Lung (tissue), 12 donors: ENCODE measurements at regions not wholly inside any gene's neighbourhood (a gene's known extent, or its start where the extent isn't known, plus 50 kb on each side); places are given as distances from the start of the nearest gene placed in this dataset. TPM values are rescaled to one million over a fixed set of nuclear protein-coding genes. Genes with fewer than 3 reads are reported as not detected.

Experiments used
- ATAC-seq: fragments of 200-7000 bp; cut with Tn5 transposase; one replicate; pipeline ENCODE4 v1.9.1; 2020; ENCODE audit warnings: moderate number of reproducible peaks; ENCODE audit not compliant: insufficient read depth, low FRiP score
- DNase-seq, 3 donors: peaks; one replicate each; pipeline ENCODE4 v3.0.0-alpha.2; 2013 to 2017
- H3K27ac ChIP-seq, 2 donors: one replicate each; pipeline ENCODE4 v1.5.1; 2013; ENCODE audit warnings: mild to moderate bottlenecking in 2 of 2, moderate library complexity in 2 of 2, control low read depth in 1 of 2, inconsistent platforms in 1 of 2, low read depth in 1 of 2, low read length in 1 of 2
- H3K27me3 ChIP-seq, 3 donors: one replicate each; pipeline ENCODE4 v1.5.1; 2013; ENCODE audit warnings: low read length in 2 of 3; ENCODE audit not compliant: control insufficient read depth in 3 of 3, insufficient read depth in 3 of 3
- H3K36me3 ChIP-seq, 4 donors: one replicate each; pipeline ENCODE4 v1.5.1; 2013; ENCODE audit warnings: low read length in 4 of 4, mild to moderate bottlenecking in 1 of 4, moderate library complexity in 1 of 4; ENCODE audit not compliant: control insufficient read depth in 4 of 4, insufficient read depth in 4 of 4
- H3K4me1 ChIP-seq, 5 donors: one replicate each; pipeline ENCODE4 v1.5.1; 2013; ENCODE audit warnings: low read length in 5 of 5, mild to moderate bottlenecking in 2 of 5, moderate library complexity in 1 of 5; ENCODE audit not compliant: control insufficient read depth in 5 of 5, insufficient read depth in 5 of 5
- H3K4me3 ChIP-seq: one replicate; pipeline ENCODE4 v1.5.1; 2013; ENCODE audit warnings: mild to moderate bottlenecking, control low read depth, moderate library complexity
- H3K9ac ChIP-seq, 2 donors: one replicate each; pipeline ENCODE4 v1.5.1; 2013; ENCODE audit warnings: low read length in 2 of 2, control low read depth in 1 of 2; ENCODE audit not compliant: insufficient read depth in 1 of 2
- H3K9me3 ChIP-seq, 4 donors: one replicate each; pipeline ENCODE4 v1.5.1; 2013; ENCODE audit warnings: low read length in 3 of 4, mild to moderate bottlenecking in 1 of 4, moderate library complexity in 1 of 4; ENCODE audit not compliant: control insufficient read depth in 4 of 4, insufficient read depth in 3 of 4
- CTCF ChIP-seq: IDR thresholded peaks from 2 replicates; pipeline ENCODE4 v1.5.1; 2012; ENCODE audit warnings: mild to moderate bottlenecking; ENCODE audit errors: control extremely low read depth, extremely low read depth
- WGBS, 2 donors: extraction: QIAGEN DNeasy Blood & Tissue Kit; methylation state at CpG; one replicate each; pipeline ENCODE4 v1.1.7; 2013; 5-methylcytosine and 5-hydroxymethylcytosine counted together
- small RNA-seq: library from RNA; depleted of rRNA; stranded (forward); fragments of <200 nt; gene quantifications from one replicate; pipeline ENCODE3, GENCODE V24; 2014; ENCODE audit warnings: low replicate concordance
- donor health status: control.
- donor health status: control.
- donor health status: Bipolar disorder and iron deficiency.
- donor health status: healthy.
- donor health status: DM: yes; HTN: yes; CAD: no.

GRCh38 chr19:53730391-53730790, 93.7 kb downstream of the NLRP12 start:
- H3K9me3 ChIP-seq: no peaks in the 10 kb centered on the region
- WGBS, 2 donors: 93 to 94% methylated on average over 8 of the region's 8 CpGs
- no peak overlapping the region for H3K27ac ChIP-seq
- no peak for DNase-seq
- no peak for TF ChIP-seq CTCF
- no peak overlapping the region for H3K4me3 ChIP-seq
- H3K9ac ChIP-seq: no peak overlapping the region
- H3K27me3 ChIP-seq: no peaks in the 10 kb centered on the region
- H3K4me1 ChIP-seq: no peaks in the 10 kb centered on the region
- ATAC-seq: no peak
- H3K36me3 ChIP-seq: no peaks in the 10 kb centered on the region

Small RNA genes in the stretch of these regions (small RNA-seq; reads per million reads assigned to genes)
- gene MIR516B2 (not detected), gene MIR517A (not detected), gene MIR517B (not detected), gene MIR518B (not detected), gene MIR518E (not detected), gene MIR518F (not detected), gene MIR519D (not detected), gene MIR520B (not detected), gene MIR520C (not detected), gene MIR520D (not detected), gene MIR520G (not detected), gene MIR521-2 (not detected), gene MIR525 (not detected), gene MIR526A1 (not detected), gene MIR526A2 (not detected), gene RNU6-803P (not detected)
